ENCODE measurements at regions not wholly inside any gene's neighbourhood (a gene's known extent, or its start where the extent isn't known, plus 50 kb on each side); places are given as distances from the start of the nearest gene placed in this dataset.

DNA sequence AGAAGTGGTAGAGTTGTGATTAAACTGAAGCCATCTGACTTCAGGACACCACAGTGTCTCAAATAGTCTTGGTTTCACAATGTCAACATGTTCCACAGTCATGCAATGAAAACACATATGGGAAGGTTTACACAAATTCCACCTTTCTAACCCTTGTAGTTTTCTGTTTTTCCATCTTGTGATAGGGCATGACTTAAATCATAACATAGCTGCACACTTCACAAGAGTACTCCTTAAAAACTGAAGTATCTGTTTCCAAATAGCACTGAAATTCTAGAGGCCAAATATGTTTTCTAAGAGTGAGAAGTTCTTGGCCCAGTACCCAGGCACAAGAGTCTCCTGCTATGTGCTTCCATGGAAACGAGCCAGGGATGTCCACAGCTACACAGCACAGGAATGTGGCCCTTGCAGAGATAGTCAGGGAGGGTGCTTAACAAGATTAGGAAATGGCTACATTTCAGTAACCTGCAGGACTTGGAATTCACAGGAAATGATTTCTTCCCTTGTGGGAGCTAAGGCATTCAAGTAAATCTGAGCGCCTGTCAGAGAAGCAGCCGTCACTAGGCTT lies 269.1 kb downstream of the NDFIP2 start:
- no peak overlapping the region for H3K4me3 ChIP-seq (ENCODE audit: low read depth in 1 of 3, low read length in 3 of 3)
- 64% methylated on average over 3 of the region's 3 CpGs for WGBS

GRCh38 chr13:79749566-79749965 lies 268.6 kb downstream of the NDFIP2 start:
- no peaks in the 10 kb centered on the region for H3K36me3 ChIP-seq (ENCODE audit: control insufficient read depth in 4 of 4, insufficient read depth in 3 of 4, low read depth in 1 of 4, low read length in 3 of 4)
- no peaks in the 10 kb centered on the region for H3K4me1 ChIP-seq (ENCODE audit: control insufficient read depth in 4 of 4, insufficient read depth in 4 of 4, low read length in 3 of 4)
- TF ChIP-seq FOXA2 (IDR thresholded peaks at IDR 0.05) (no peak), EGR1 (IDR thresholded peaks at IDR 0.05; ENCODE audit: low read depth in 2 of 2) (no peak), YY1 (IDR thresholded peaks at IDR 0.05) (no peak), FOXA1 (IDR thresholded peaks at IDR 0.05) (no peak), RXRA (IDR thresholded peaks at IDR 0.05) (no peak), HNF4G (IDR thresholded peaks at IDR 0.05) (no peak), SP1 (IDR thresholded peaks at IDR 0.05) (no peak), TAF1 (conservative IDR thresholded peaks at IDR 0.05) (no peak), ZBTB33 (IDR thresholded peaks at IDR 0.05) (no peak)
- no peak for DNase-seq (ENCODE audit: low spot score)
- no peak overlapping the region for H3K9ac ChIP-seq (ENCODE audit: low read depth in 1 of 2, low read length in 2 of 2)
- peaks cover 0 to 2% (median 0%) of the 10 kb centered on the region in 4 donors for H3K9me3 ChIP-seq (ENCODE audit: control insufficient read depth in 4 of 4, low read length in 3 of 4)
- H3K4me3 ChIP-seq (ENCODE audit: low read depth in 1 of 3, low read length in 3 of 3), result no peak overlapping the region
- 81% methylated on average over 2 of the region's 2 CpGs for WGBS
- H3K27ac ChIP-seq (ENCODE audit: low read depth in 1 of 2, low read length in 2 of 2), result no peak overlapping the region
- H3K27me3 ChIP-seq (ENCODE audit: control insufficient read depth in 4 of 4, insufficient read depth in 4 of 4, low read length in 3 of 4), result no peaks in the 10 kb centered on the region

More for the DNA sequence above, 269.1 kb downstream of the NDFIP2 start:
- Histone ChIP-seq H3K27ac (ENCODE audit: low read depth in 1 of 2, low read length in 2 of 2) (no peak overlapping the region), H3K9me3 (ENCODE audit: control insufficient read depth in 4 of 4, low read length in 3 of 4) (peaks cover 0 to 2% (median 0%) of the 10 kb centered on the region in 4 donors), H3K9ac (ENCODE audit: low read depth in 1 of 2, low read length in 2 of 2) (no peak overlapping the region), H3K36me3 (ENCODE audit: control insufficient read depth in 4 of 4, insufficient read depth in 3 of 4, low read depth in 1 of 4, low read length in 3 of 4) (no peaks in the 10 kb centered on the region), H3K27me3 (ENCODE audit: control insufficient read depth in 4 of 4, insufficient read depth in 4 of 4, low read length in 3 of 4) (no peaks in the 10 kb centered on the region), H3K4me1 (ENCODE audit: control insufficient read depth in 4 of 4, insufficient read depth in 4 of 4, low read length in 3 of 4) (no peaks in the 10 kb centered on the region)
- TF ChIP-seq RAD21 (IDR thresholded peaks at IDR 0.05) (peak in 1 of 2 donors; percentile 6), NR2F2 (IDR thresholded peaks at IDR 0.05) (peak; percentile 28), REST (IDR thresholded peaks at IDR 0.05) (no peak)
- DNase-seq (ENCODE audit: low spot score), result no peak

GRCh38 chr13:79745081-79745480 lies 264.1 kb downstream of the NDFIP2 start:
- 76% methylated on average over 2 of the region's 2 CpGs for WGBS
- DNase-seq (ENCODE audit: low spot score), result no peak
- H3K9ac ChIP-seq (ENCODE audit: low read depth in 1 of 2, low read length in 2 of 2), result no peak overlapping the region
- TF ChIP-seq YY1 (IDR thresholded peaks at IDR 0.05) (no peak), HNF4G (IDR thresholded peaks at IDR 0.05) (no peak), EGR1 (IDR thresholded peaks at IDR 0.05; ENCODE audit: low read depth in 2 of 2) (no peak), TAF1 (conservative IDR thresholded peaks at IDR 0.05) (no peak), HNF4A (conservative IDR thresholded peaks at IDR 0.05) (no peak), SP1 (IDR thresholded peaks at IDR 0.05) (no peak), FOXA1 (IDR thresholded peaks at IDR 0.05) (no peak), ZBTB33 (IDR thresholded peaks at IDR 0.05) (no peak), FOXA2 (IDR thresholded peaks at IDR 0.05) (no peak), GABPA (IDR thresholded peaks at IDR 0.05 in 1 of 2, conservative IDR thresholded peaks at IDR 0.05 in 1 of 2) (no peak), NR2F2 (IDR thresholded peaks at IDR 0.05) (no peak), REST (IDR thresholded peaks at IDR 0.05) (no peak)
- TF ChIP-seq, protein P1, sequence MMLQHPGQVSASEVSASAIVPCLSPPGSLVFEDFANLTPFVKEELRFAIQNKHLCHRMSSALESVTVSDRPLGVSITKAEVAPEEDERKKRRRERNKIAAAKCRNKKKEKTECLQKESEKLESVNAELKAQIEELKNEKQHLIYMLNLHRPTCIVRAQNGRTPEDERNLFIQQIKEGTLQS (IDR thresholded peaks at IDR 0.05), result no peak
- no peaks in the 10 kb centered on the region for H3K4me1 ChIP-seq (ENCODE audit: control insufficient read depth in 4 of 4, insufficient read depth in 4 of 4, low read length in 3 of 4)
- no peaks in the 10 kb centered on the region for H3K27me3 ChIP-seq (ENCODE audit: control insufficient read depth in 4 of 4, insufficient read depth in 4 of 4, low read length in 3 of 4)
- peaks cover 0 to 2% (median 0%) of the 10 kb centered on the region in 4 donors for H3K9me3 ChIP-seq (ENCODE audit: control insufficient read depth in 4 of 4, low read length in 3 of 4)
- no peak overlapping the region for H3K4me3 ChIP-seq (ENCODE audit: low read depth in 1 of 3, low read length in 3 of 3)
- H3K36me3 ChIP-seq (ENCODE audit: control insufficient read depth in 4 of 4, insufficient read depth in 3 of 4, low read depth in 1 of 4, low read length in 3 of 4), result no peaks in the 10 kb centered on the region
- no peak overlapping the region for H3K27ac ChIP-seq (ENCODE audit: low read depth in 1 of 2, low read length in 2 of 2)

Data from liver (tissue), 7 donors.